Lower leg skin (tissue), 3 donors: ENCODE measurements at regions not wholly inside any gene's neighbourhood (a gene's known extent, or its start where the extent isn't known, plus 50 kb on each side); places are given as distances from the start of the nearest gene placed in this dataset.
"Not testable (repeated sequence)": the region's sequence is repeated elsewhere in the genome, so short reads cannot be mapped to it uniquely, and the experiment has no call there.

Experiments used
- CTCF ChIP-seq, 3 donors: fragments of 450-650 bp; IDR thresholded peaks; one replicate each; pipeline ENCODE4 v1.5.1; 2016; ENCODE audit warnings: antibody characterized with exemption in 3 of 3, mild to moderate bottlenecking in 3 of 3, moderate library complexity in 2 of 3
- POLR2A ChIP-seq, 2 donors: fragments of 450-650 bp; IDR thresholded peaks; one replicate each; pipeline ENCODE4 v1.6.1; 2016 to 2017; ENCODE audit warnings: antibody characterized with exemption in 2 of 2, mild to moderate bottlenecking in 1 of 2, moderate library complexity in 1 of 2

DNA sequence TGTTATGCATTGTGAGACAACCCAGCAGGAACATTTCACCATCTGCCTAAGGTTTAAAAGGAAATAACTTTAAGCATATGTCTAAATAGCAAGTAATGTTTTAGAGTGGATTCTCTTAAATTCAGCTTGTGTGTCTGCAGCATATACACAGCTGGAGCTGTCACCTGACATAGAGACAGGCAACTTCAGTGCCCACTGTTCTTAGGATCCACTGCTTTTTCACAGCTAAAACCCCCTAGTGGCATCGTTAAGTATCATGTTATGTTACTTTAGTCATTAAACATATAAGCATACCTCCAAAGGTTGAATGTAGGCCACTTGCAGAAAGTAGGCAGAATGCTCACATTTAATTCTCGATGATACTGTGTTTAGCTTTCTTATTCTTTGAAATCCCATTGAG is 2169.0 kb upstream of the DEFB115 start:
- TF ChIP-seq CTCF, POLR2A (IDR thresholded peaks at IDR 0.05): not testable (repeated sequence)
